ENCODE measurements at regions not wholly inside any gene's neighbourhood (a gene's known extent, or its start where the extent isn't known, plus 50 kb on each side); places are given as distances from the start of the nearest gene placed in this dataset.
A peak's percentile ranks its signal among the peaks of the same experiment; 100 is the strongest.

DNA sequence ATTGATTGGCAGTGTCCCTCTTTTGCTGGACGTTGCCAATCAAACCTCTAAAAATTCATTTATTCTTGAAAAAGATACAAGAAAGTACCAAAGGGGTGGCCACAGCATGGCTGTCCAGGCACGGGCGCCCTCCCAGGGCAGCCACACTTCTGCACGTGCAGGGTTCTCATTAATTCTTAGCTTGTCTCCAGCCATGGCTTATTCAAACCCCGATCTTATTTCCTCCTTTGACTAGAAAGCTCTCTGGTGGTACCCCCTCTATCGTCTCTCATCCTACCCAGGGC is 123.9 kb downstream of the CTTN start:
- no peak overlapping the region for H3K27ac ChIP-seq (ENCODE audit: low read length)
- no peaks in the 10 kb centered on the region for H3K27me3 ChIP-seq (ENCODE audit: control insufficient read depth, insufficient read depth, low read length)
- H3K9me3 ChIP-seq (ENCODE audit: control insufficient read depth, low read depth, low read length), result no peaks in the 10 kb centered on the region
- no peaks in the 10 kb centered on the region for H3K36me3 ChIP-seq (ENCODE audit: control insufficient read depth, insufficient read depth, low read length)
- H3K4me3 ChIP-seq (ENCODE audit: low read length), result no peak overlapping the region
- DNase-seq, result no peak
- peaks cover 7% of the 10 kb centered on the region for H3K4me1 ChIP-seq (ENCODE audit: control insufficient read depth, insufficient read depth, low read length)
- WGBS (ENCODE audit: insufficient coverage, low lambda C conversion rate), result no CpG with 5 or more reads among the region's 6 CpGs

DNA sequence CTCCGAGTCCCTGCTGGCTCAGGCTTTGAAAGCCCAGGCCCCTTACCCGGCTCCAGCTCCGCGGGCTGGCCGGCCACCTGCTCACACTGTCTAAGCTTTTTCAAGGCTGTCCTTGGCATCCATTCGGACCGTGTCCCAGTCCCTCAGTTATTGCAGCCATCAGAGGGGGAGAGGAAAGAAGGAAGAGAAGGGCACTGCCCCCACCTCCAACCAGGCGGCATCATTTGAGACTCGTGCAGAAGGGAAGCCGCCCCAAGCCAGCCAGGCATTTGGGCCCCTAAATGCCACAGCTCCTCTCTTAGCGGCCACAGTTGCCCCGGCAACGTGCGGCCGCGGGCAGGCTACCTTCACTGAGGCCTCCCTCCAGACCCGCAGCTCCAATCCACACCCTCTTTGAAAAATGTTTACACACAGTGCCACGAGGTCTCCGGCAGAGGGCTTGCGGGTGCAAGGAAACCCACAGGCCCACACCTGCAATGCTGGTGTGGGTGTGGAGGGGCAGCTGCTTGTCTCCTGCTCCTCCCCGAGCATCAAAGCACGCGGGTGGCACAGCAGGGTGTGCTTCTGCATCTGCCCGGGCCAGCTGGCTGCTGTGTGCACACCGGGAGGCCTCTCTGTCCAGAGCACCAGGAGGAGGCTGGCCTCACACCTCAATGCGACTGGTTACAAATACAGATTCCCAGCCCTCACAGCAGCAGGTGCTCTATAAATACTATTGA is 124.4 kb downstream of the CTTN start:
- peak; percentile 22 to 41 for DNase-seq
- Histone ChIP-seq H3K9me3 (ENCODE audit: control insufficient read depth, low read depth, low read length) (no peaks in the 10 kb centered on the region), H3K27me3 (ENCODE audit: control insufficient read depth, insufficient read depth, low read length) (no peaks in the 10 kb centered on the region), H3K4me3 (ENCODE audit: low read length) (no peak overlapping the region), H3K36me3 (ENCODE audit: control insufficient read depth, insufficient read depth, low read length) (no peaks in the 10 kb centered on the region), H3K27ac (ENCODE audit: low read length) (no peak overlapping the region), H3K4me1 (ENCODE audit: control insufficient read depth, insufficient read depth, low read length) (peaks cover 7% of the 10 kb centered on the region)
- no CpG with 5 or more reads among the region's 26 CpGs for WGBS (ENCODE audit: insufficient coverage, low lambda C conversion rate)

DNA sequence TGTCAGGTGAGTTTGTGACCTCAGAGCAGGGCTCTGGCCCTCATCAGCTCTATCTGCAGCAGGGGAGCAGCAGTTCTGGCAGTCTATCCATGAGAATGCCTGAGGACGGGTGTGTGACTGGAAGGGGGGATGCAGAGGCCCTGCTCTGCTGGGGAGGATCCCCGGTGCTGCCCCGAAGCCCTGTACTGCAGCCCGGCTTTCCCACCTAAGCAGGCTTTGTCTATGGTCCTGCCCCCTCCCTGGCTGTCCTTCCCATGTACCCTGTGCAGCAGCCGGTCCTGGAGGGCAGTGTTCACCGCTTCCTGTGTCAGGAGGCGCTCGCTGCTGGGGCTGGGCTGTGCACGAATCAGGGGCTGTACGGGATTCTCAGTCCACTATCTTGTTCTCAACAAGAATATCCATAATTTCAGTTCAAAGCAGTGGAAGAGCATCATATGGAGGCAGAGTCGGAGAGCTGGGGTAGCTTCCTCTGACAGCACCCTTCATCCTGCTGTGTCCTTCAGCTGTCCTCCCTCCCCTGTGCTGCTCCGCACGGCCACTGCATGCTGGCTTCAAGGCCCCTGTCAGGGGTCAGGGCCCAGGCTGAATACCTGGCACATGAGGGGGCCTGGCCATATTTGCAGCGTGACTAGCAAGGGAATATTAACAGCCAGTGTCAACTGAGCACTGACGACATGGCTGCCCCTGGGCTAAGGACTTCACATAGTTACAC is 125.2 kb downstream of the CTTN start:
- Histone ChIP-seq H3K36me3 (ENCODE audit: control insufficient read depth, insufficient read depth, low read length) (no peaks in the 10 kb centered on the region), H3K27ac (ENCODE audit: low read length) (no peak overlapping the region), H3K9me3 (ENCODE audit: control insufficient read depth, low read depth, low read length) (no peaks in the 10 kb centered on the region), H3K4me1 (ENCODE audit: control insufficient read depth, insufficient read depth, low read length) (peaks cover 7% of the 10 kb centered on the region), H3K27me3 (ENCODE audit: control insufficient read depth, insufficient read depth, low read length) (no peaks in the 10 kb centered on the region), H3K4me3 (ENCODE audit: low read length) (no peak overlapping the region)
- no peak for DNase-seq
- no CpG with 5 or more reads among the region's 15 CpGs for WGBS (ENCODE audit: insufficient coverage, low lambda C conversion rate)

- Histone ChIP-seq H3K27ac (ENCODE audit: low read length) (no peak overlapping the region), H3K9me3 (ENCODE audit: control insufficient read depth, low read depth, low read length) (no peaks in the 10 kb centered on the region), H3K4me1 (ENCODE audit: control insufficient read depth, insufficient read depth, low read length) (peaks cover 7% of the 10 kb centered on the region), H3K4me3 (ENCODE audit: low read length) (no peak overlapping the region), H3K36me3 (ENCODE audit: control insufficient read depth, insufficient read depth, low read length) (no peaks in the 10 kb centered on the region), H3K27me3 (ENCODE audit: control insufficient read depth, insufficient read depth, low read length) (no peaks in the 10 kb centered on the region)
- WGBS (ENCODE audit: insufficient coverage, low lambda C conversion rate), result no CpG with 5 or more reads among the region's 21 CpGs
- peak in 1 of 2 donors; percentile 15 for DNase-seq
These were observed 126.0 kb downstream of the CTTN start for GRCh38 chr11:70524096-70524922.

- DNase-seq, result no peak
- no CpG with 5 or more reads among the region's 9 CpGs for WGBS (ENCODE audit: insufficient coverage, low lambda C conversion rate)
These were observed 126.7 kb downstream of the CTTN start for GRCh38 chr11:70525006-70525405.

GRCh38 chr11:70525466-70525865 is 127.1 kb downstream of the CTTN start:
- Histone ChIP-seq H3K36me3 (ENCODE audit: control insufficient read depth, insufficient read depth, low read length) (no peaks in the 10 kb centered on the region), H3K27ac (ENCODE audit: low read length) (no peak overlapping the region), H3K4me3 (ENCODE audit: low read length) (no peak overlapping the region), H3K4me1 (ENCODE audit: control insufficient read depth, insufficient read depth, low read length) (peaks cover 7% of the 10 kb centered on the region), H3K27me3 (ENCODE audit: control insufficient read depth, insufficient read depth, low read length) (no peaks in the 10 kb centered on the region), H3K9me3 (ENCODE audit: control insufficient read depth, low read depth, low read length) (no peaks in the 10 kb centered on the region)
- DNase-seq, result no peak
- no CpG with 5 or more reads among the region's 7 CpGs for WGBS (ENCODE audit: insufficient coverage, low lambda C conversion rate)

More at GRCh38 chr11:70525006-70525405, 126.7 kb downstream of the CTTN start:
- no peak overlapping the region for H3K27ac ChIP-seq (ENCODE audit: low read length)
- peaks cover 7% of the 10 kb centered on the region for H3K4me1 ChIP-seq (ENCODE audit: control insufficient read depth, insufficient read depth, low read length)
- H3K27me3 ChIP-seq (ENCODE audit: control insufficient read depth, insufficient read depth, low read length), result no peaks in the 10 kb centered on the region
- no peaks in the 10 kb centered on the region for H3K9me3 ChIP-seq (ENCODE audit: control insufficient read depth, low read depth, low read length)
- no peaks in the 10 kb centered on the region for H3K36me3 ChIP-seq (ENCODE audit: control insufficient read depth, insufficient read depth, low read length)
- no peak overlapping the region for H3K4me3 ChIP-seq (ENCODE audit: low read length)

GRCh38 chr11:70526116-70527045 is 128.1 kb downstream of the CTTN start:
- DNase-seq, result no peak
- H3K27ac ChIP-seq (ENCODE audit: low read length), result no peak overlapping the region

GRCh38 chr11:70527046-70527395 is 128.7 kb downstream of the CTTN start:
- H3K27me3 ChIP-seq (ENCODE audit: control insufficient read depth, insufficient read depth, low read length), result no peaks in the 10 kb centered on the region
- peaks cover 7% of the 10 kb centered on the region for H3K4me1 ChIP-seq (ENCODE audit: control insufficient read depth, insufficient read depth, low read length)
- no peak overlapping the region for H3K4me3 ChIP-seq (ENCODE audit: low read length)
- H3K27ac ChIP-seq (ENCODE audit: low read length), result no peak overlapping the region
- no peaks in the 10 kb centered on the region for H3K36me3 ChIP-seq (ENCODE audit: control insufficient read depth, insufficient read depth, low read length)
- no peak for DNase-seq
- WGBS (ENCODE audit: insufficient coverage, low lambda C conversion rate), result no CpG with 5 or more reads among the region's 7 CpGs
- no peaks in the 10 kb centered on the region for H3K9me3 ChIP-seq (ENCODE audit: control insufficient read depth, low read depth, low read length)

More at GRCh38 chr11:70526116-70527045, 128.1 kb downstream of the CTTN start:
- Histone ChIP-seq H3K27me3 (ENCODE audit: control insufficient read depth, insufficient read depth, low read length) (no peaks in the 10 kb centered on the region), H3K4me1 (ENCODE audit: control insufficient read depth, insufficient read depth, low read length) (peaks cover 7% of the 10 kb centered on the region), H3K9me3 (ENCODE audit: control insufficient read depth, low read depth, low read length) (no peaks in the 10 kb centered on the region), H3K36me3 (ENCODE audit: control insufficient read depth, insufficient read depth, low read length) (no peaks in the 10 kb centered on the region), H3K4me3 (ENCODE audit: low read length) (no peak overlapping the region)
- WGBS (ENCODE audit: insufficient coverage, low lambda C conversion rate), result no CpG with 5 or more reads among the region's 24 CpGs

- no CpG with 5 or more reads among the region's 10 CpGs for WGBS (ENCODE audit: insufficient coverage, low lambda C conversion rate)
- H3K27me3 ChIP-seq (ENCODE audit: control insufficient read depth, insufficient read depth, low read length), result no peaks in the 10 kb centered on the region
- no peak for DNase-seq
These were observed 129.2 kb downstream of the CTTN start for GRCh38 chr11:70527429-70528045.

More at GRCh38 chr11:70527429-70528045, 129.2 kb downstream of the CTTN start:
- no peak overlapping the region for H3K4me3 ChIP-seq (ENCODE audit: low read length)
- H3K4me1 ChIP-seq (ENCODE audit: control insufficient read depth, insufficient read depth, low read length), result peaks cover 7% of the 10 kb centered on the region
- no peaks in the 10 kb centered on the region for H3K9me3 ChIP-seq (ENCODE audit: control insufficient read depth, low read depth, low read length)
- H3K27ac ChIP-seq (ENCODE audit: low read length), result no peak overlapping the region
- H3K36me3 ChIP-seq (ENCODE audit: control insufficient read depth, insufficient read depth, low read length), result no peaks in the 10 kb centered on the region
